Activated CD4-positive, alpha-beta T cell treated with anti-CD3 and anti-CD28 coated beads, Interleukin-2, Interleukin-6, amounts not matched to agents 100 ng/mL and 50 ng/mL, durations not matched to agents 16 hours and 8 hours (primary cell): ENCODE measurements at regions not wholly inside any gene's neighbourhood (a gene's known extent, or its start where the extent isn't known, plus 50 kb on each side); places are given as distances from the start of the nearest gene placed in this dataset.
A peak's percentile ranks its signal among the peaks of the same experiment; 100 is the strongest.
"Not testable (repeated sequence)": the region's sequence is repeated elsewhere in the genome, so short reads cannot be mapped to it uniquely, and the experiment has no call there.

Experiments used
- DNase-seq: peaks from one replicate; pipeline ENCODE4 v3.0.0-alpha.2; 2020

DNA sequence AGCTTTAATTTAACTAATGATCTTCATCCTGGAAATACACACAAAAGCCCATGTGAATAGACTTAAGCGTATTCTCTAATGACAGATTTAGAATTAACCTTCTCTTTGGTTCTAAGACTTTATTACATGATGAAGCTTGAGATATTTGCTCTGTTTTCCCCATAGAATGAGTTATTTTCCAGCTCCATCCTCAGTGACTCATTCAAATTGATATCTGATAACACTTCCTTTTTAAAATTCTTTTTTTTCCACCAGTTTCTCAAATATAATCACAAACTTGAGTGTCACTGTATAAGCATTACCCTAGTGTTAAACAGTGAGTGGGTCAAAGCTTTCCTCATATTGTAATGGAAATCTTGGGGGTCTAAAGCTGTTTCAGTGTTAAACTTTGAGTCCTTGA is 535.8 kb downstream of the KCNA4 start:
- no peak for DNase-seq

DNA sequence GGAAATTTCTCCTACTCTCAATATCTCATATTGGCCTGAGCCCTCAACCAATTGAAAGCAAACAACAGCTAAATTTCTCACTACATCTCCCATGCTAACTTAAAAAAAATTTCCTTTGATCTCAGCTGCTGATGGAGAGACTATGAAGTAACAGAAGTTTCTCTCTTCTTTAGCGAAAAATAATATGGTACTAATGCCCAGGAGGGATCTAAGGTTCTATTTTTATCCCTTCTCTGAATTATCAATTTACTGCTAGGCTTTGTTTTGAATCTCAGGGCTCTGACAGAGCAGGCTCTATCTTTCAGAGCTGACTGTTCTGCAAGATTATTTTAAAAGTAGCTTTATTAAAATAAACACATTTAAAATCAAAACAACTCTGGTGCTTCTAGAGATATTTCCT is 558.6 kb downstream of the KCNA4 start:
- no peak for DNase-seq

DNA sequence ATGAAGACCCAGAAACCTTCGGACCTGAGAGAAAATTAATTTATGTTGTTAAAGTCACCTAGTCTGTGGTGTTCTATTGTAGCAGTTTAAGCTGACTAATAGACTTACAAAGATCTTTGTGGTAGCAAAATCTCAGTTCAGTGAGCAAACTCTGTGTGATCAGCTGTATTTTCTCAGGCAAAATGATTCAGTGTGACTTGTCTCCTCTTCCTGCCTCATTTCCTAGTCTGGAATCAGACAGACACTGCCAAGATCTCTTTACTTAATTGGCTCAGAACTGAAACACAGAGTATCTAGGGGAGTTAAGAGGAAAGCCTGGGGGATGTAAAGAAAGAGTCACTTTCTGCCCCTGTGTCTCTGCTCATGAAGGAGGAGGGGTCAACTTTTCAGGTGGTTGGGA is 564.7 kb downstream of the KCNA4 start:
- no peak for DNase-seq

DNA sequence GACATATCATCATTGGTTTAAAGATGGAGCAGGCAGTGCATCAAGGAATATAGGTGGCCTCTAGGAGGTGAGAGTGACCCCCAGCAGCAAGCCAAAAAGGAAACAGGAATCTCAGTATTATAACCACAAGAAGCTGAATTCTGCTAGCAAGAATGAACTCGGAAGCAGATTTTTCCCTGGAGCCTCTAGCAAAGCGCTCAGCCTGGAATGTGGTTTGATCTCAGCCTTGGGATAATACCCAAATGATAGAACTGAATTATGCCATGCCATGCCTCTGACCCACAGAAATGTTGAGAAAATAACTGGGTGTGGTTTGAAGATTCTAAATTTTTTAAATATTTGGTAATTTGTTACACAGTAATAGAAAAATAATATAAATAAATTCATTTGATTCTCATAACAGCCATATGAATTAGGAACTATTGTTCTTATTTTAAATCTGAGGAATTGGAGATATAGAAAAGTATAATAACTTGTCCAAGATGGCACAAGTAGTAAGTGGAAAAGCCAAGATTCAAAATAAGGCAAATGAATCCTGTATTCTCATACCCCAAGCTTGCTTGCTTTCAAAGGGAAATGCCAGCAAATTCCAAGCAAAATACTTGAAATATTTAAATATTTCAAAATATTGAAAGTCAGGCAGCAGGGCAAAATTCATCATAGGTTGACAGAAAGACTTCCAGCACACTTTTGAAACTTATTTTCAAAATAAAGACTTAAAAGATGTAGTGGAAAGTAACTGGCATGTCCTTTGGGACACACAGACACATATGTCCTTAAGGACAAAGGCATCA is 567.4 kb downstream of the KCNA4 start:
- no peak for DNase-seq

GRCh38 chr11:29448246-29448877 is 568.5 kb downstream of the KCNA4 start:
- DNase-seq: no peak

DNA sequence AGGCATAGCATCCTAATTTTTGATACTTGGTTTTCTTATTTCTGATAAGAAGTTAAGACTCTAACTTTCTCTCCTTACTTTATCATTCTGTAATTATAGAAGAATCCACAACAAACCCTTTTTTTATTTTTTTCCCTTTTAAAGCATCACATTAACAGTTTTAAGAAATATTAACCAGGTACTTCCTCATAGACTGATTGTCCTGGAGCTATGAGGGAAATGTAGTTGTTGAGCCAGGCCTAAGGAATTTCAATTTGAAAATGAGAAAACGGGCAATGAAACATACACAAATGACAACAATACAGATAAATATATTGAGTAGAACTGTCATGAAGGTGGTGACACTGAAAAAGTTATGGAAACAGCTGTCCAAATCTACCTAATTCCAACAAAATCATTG is 569.0 kb downstream of the KCNA4 start:
- no peak for DNase-seq

DNA sequence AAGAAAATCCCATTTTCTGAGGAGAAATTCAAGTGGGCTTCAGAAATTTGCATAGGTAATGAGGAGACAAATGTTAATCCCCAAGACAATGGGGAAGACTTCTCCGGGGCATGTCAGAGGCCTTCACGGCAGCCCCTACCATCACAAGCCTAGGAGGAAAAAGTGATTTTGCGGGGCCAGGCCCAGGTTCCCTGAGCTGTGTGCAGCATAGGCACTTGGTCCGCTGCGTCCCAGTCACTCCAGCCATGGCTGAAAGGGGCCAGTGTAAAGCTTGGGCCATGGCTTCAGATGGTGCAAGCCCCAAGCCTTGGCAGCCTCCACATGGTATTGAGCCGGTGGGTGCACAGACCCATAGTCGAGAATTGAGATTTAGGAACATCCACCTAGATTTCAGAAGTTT is 570.7 kb downstream of the KCNA4 start:
- no peak for DNase-seq

- not testable (repeated sequence) for DNase-seq
Measured at GRCh38 chr11:29445191-29445590, 571.6 kb downstream of the KCNA4 start.

DNA sequence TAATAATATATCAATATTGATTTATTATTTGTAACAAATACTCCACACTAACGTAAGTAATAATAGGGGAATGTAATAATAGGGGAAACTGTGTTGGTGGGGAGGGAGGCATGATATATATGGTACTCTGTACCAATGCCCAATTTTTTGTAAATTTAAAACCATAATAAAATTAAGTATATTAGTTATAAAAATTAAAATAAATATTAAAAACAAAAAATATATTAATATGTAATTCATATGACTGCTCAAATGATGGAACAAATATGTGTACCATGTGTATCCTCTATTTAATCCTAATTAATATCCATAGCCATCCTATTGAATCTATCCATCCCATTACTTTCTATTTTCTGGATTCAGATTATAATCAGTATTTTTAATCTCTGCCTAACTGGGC is 578.0 kb downstream of the KCNA4 start:
- DNase-seq: no peak

DNA sequence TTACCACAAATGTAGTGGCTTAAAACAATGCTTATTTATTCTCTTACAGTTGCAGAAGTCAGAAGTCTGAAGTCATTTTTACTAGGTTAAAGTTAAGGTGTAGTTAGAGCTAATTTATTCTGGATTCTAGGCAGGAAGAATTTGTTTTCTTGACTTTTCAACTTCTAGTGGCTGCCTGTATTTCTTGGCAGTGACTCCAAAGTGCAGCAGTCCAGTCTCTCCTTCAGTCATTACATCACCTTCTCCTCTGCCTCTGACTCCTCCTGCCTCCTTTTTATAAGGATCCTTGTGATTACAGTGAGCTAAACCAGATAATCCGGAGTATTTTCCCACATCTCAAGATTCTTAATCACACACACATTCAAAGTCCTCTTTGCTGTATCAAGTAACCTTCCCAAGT is 581.4 kb downstream of the KCNA4 start:
- no peak for DNase-seq

- DNase-seq: peak; percentile 2
Measured at GRCh38 chr11:29432719-29433325, 584.0 kb downstream of the KCNA4 start.

DNA sequence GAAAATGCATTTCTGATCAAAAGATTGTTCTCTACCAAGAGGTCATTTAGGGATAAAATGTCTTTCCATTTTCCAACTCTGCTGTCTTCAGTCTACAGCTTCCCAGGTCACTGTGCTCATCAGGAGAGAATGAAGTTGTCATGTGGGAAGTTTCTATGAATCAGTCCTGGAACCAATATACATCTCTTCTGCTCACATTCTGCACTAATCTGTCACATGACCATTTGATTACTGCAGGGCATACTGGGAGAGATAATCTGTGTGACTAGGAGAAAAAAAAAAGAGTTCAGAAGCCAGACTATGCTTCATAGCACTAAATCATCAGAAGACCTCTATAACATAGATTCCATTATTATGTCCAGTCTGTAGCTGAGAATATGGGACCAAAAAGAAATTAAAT is 611.5 kb downstream of the KCNA4 start:
- no peak for DNase-seq

DNA sequence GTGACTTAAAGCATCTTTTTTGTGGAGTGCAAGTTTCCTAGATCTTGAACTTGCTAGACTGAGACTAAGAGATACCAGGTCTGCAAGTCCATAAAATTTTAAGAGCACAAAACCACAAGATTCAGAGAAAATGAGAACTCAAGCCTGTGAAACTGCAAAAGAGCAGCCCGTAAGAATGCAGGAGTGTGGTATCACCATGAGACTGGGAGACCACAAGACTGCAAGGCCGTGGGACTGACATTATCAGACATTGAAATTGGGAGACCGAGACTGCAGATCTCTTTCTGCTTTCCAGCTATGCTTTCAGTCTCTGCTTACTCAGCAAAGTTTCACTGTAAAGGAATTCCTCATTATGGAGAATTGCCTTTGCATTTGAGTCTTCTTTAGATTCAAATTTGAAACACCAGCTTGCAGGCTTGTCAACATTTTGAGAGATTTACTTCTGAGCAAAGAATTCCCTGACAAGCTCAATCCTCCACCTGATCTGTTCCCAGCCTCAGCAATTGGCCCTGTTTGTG is 621.2 kb downstream of the KCNA4 start:
- DNase-seq: no peak

DNA sequence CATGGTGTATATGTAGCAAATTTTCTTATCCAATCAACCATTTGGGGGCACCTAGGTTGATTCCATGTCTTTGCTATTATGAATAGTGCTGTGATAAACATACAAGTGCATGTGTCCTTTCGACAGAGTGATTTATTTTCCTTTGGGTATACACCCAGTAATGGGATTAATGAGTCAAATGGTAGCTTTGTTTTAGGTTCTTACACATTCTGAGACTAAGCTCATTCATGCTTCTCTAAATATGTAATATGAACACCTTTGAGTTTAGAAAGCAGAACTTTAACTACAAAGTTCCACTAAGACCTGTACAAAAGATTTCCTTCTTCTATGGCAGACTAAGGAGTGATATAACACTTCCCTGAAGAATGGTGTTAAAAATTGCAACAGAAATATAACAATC is 627.0 kb downstream of the KCNA4 start:
- DNase-seq: no peak

- no peak for DNase-seq
Measured at GRCh38 chr11:29373725-29374124, 643.1 kb downstream of the KCNA4 start.

DNA sequence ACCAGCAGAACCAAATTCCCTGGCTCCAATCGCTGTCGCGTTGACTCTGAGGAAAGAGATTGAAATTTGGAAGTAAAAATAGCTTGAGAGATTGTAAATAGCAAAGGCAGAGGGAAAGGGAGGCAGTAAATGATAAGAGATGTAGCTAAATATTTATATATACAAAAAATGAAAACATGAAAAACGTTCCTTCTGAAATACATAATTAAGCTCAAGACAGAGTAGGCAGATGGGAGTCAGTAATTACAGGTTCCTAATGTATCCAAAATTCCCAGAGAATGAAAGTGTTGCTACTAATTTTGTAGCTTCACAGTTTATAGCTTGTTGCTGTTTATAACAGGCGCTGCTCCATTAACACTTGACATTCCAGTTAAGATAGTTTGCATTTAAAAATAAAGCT is 648.7 kb downstream of the KCNA4 start:
- DNase-seq: no peak

- no peak for DNase-seq
Measured at GRCh38 chr11:29364006-29364405, 652.8 kb downstream of the KCNA4 start.

DNA sequence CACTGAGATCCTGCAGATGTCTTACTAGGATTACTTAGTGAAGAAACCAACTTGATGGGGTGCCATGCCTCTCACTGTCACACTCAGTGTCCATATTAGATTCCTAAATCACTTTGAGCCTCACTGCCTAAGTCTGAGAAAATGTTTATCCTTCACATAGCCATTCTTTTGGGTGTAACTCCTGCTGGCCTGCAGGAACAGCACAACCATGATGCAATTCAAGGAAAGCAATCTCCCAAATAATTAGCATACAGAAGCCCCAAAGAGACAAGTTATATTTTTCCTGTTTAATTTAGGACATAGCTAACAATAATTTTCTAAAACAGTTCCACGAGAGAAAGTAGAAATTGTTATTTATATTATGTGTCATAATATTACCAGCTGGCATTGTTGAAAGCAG is 655.5 kb downstream of the KCNA4 start:
- DNase-seq: no peak

- no peak for DNase-seq
Measured at GRCh38 chr11:29353833-29354232, 663.0 kb downstream of the KCNA4 start.

DNA sequence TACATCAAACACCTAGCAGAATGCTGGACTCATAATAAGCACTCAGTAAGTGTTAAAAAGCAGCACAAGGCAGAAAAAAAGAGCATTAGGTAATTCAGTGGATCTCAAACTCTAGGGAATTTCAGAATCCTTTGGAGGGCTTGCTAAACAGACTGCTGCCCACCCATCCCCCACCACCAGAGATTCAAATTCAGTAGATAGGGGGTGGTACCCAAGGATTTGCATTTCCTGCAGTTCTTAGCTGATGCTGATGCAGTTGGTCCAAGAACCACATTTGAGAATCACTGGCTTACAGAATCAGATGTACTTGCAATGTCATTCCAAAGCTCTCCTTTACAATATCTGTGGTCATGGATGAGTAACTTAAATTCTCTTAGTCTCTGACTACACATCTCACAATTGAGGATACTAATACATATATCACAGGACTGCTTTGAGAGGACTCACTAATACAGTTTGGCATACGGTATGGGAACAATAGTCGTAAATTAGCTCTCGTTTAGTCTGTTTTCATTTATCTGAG is 664.5 kb downstream of the KCNA4 start:
- DNase-seq: no peak

DNA sequence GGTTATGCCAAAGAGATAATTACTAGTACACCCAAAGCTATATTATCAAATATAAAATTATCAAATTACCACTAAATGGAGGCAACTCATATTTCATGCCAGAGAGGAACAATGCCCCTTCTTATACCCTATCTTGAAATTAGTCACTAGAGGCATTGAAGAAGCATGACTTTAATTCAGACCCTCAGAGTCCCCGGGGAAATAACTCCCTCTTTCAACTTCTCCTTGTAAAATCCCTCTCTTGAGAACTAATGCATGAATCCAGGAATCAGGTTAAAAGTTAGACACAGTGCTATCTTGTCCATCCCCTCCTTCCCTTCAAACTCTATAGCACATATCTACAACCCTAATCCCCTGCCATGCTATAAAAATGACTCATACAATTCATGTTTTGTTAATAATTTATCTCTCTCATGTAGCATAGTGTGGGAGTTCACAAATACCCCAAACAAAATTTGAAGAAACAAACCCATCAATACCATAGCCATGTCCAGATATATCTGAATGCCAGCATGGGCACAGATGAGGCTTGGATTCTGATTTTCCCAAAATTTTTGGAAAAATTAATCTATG is 665.4 kb downstream of the KCNA4 start:
- DNase-seq: no peak

- DNase-seq: peak; percentile 60
Measured at GRCh38 chr11:29343465-29344333, 673.1 kb downstream of the KCNA4 start.
